Transverse colon (tissue), 4 donors: ENCODE measurements at regions not wholly inside any gene's neighbourhood (a gene's known extent, or its start where the extent isn't known, plus 50 kb on each side); places are given as distances from the start of the nearest gene placed in this dataset.

ENCODE experiments used
- DNase-seq: peaks from one replicate; pipeline ENCODE4 v3.0.0-alpha.2; 2019
- H3K27ac ChIP-seq, 4 donors: fragments of 200-600 bp; sonication (generic); 2 replicates each; pipeline ENCODE4 v1.5.1; 2016 to 2018; ENCODE audit warnings: inconsistent platforms in 4 of 4
- H3K27me3 ChIP-seq: fragments of 200-600 bp; sonication (generic); 2 replicates; pipeline ENCODE4 v1.5.1; 2017; ENCODE audit warnings: inconsistent platforms
- H3K36me3 ChIP-seq, 4 donors: fragments of 200-600 bp; sonication (generic); 2 replicates each; pipeline ENCODE4 v1.5.1; 2017 to 2019; ENCODE audit warnings: inconsistent platforms in 4 of 4
- H3K4me1 ChIP-seq, 4 donors: fragments of 200-600 bp; sonication (generic); 2 replicates each; pipeline ENCODE4 v1.5.1; 2017 to 2020; ENCODE audit warnings: inconsistent platforms in 4 of 4
- H3K4me3 ChIP-seq, 4 donors: fragments of 200-600 bp; sonication (generic); 1 replicate in 1 of 4; 2 replicates in 3 of 4; pipeline versions ENCODE4 v1.5.1 to v1.6.1; 2017 to 2019; ENCODE audit warnings: inconsistent platforms in 4 of 4
- H3K9me3 ChIP-seq, 2 donors: fragments of 200-600 bp; sonication (generic); 2 replicates each; pipeline ENCODE4 v1.5.1; 2017 to 2019; ENCODE audit warnings: inconsistent platforms in 2 of 2
- CTCF ChIP-seq, 5 experiments: fragments of 200-600 bp in 3 of 5; fragments of 450-650 bp in 2 of 5; sonication (generic) in 3 of 5; IDR thresholded peaks; 1 replicate in 2 of 5; 2 replicates in 3 of 5; pipeline ENCODE4 v1.5.1; 2016 to 2017; ENCODE audit warnings: antibody characterized with exemption in 5 of 5, inconsistent platforms in 3 of 5, mild to moderate bottlenecking in 2 of 5, moderate library complexity in 1 of 5
- EP300 ChIP-seq: sonication (generic); formaldehyde crosslinking; IDR thresholded peaks from one replicate; pipeline ENCODE4 v1.6.1; 2017; ENCODE audit warnings: antibody characterized with exemption, low read depth
- POLR2A ChIP-seq: fragments of 450-650 bp; IDR thresholded peaks from one replicate; pipeline ENCODE4 v1.6.1; 2016; ENCODE audit warnings: antibody characterized with exemption, mild to moderate bottlenecking, moderate library complexity
- POLR2AphosphoS5 ChIP-seq, 3 donors: sonication (generic); formaldehyde crosslinking; IDR thresholded peaks; one replicate each; pipeline ENCODE4 v1.6.1; 2016; ENCODE audit warnings: antibody characterized with exemption in 3 of 3
- WGBS, 2 donors: methylation state at CpG; one replicate each; pipeline ENCODE4 v1.1.5; 2018; ENCODE audit warnings: low coverage in 1 of 2; 5-methylcytosine and 5-hydroxymethylcytosine counted together
- in situ Hi-C, 4 donors: fragments of 200-750 bp; cut with MboI; loops; one replicate each; pipeline versions ENCODE4 v1.15.0 to v1.15.1; 2017; ENCODE audit warnings: low sequenced_read_pairs in 3 of 4, low pct_ligation_motif_present in 1 of 4, low pct_unique_long_range_greater_than_20kb in 1 of 4
- intact Hi-C: fragments of 100-400 bp; cut with DNase I; formaldehyde crosslinking; loops from one replicate; pipeline ENCODE4 v1.15.1; 2023; ENCODE audit warnings: low total_unique reads

GRCh38 chr18:1954583-1955312 is 616.6 kb downstream of the METTL4 start:
- TF ChIP-seq CTCF (IDR thresholded peaks at IDR 0.05) (no peak), POLR2AphosphoS5 (IDR thresholded peaks at IDR 0.05) (no peak), POLR2A (no peak), EP300 (no peak)
- H3K36me3 ChIP-seq: no peaks in the 10 kb centered on the region
- no peaks in the 10 kb centered on the region for H3K27me3 ChIP-seq
- in situ Hi-C loops (no loop called here), intact Hi-C loops (no loop called here)
- 90% methylated on average over 18 of the region's 20 CpGs; no CpG with 5 or more reads in 1 of the 2 donors for WGBS, 2 donors
- no peaks in the 10 kb centered on the region for H3K4me1 ChIP-seq
- no peak for DNase-seq
- H3K9me3 ChIP-seq: no peaks in the 10 kb centered on the region
- no peak overlapping the region for H3K4me3 ChIP-seq
- H3K27ac ChIP-seq: no peak overlapping the region

GRCh38 chr18:1958798-1959197 is 612.5 kb downstream of the METTL4 start:
- intact Hi-C loops: no loop called here
- H3K27me3 ChIP-seq: no peaks in the 10 kb centered on the region
- H3K4me3 ChIP-seq: no peak overlapping the region
- 50 to 67% methylated on average over 1 of the region's 1 CpG for WGBS, 2 donors
- H3K9me3 ChIP-seq: no peaks in the 10 kb centered on the region
- no peaks in the 10 kb centered on the region for H3K36me3 ChIP-seq
- TF ChIP-seq CTCF (IDR thresholded peaks at IDR 0.05) (no peak), POLR2A (no peak), POLR2AphosphoS5 (IDR thresholded peaks at IDR 0.05) (no peak), EP300 (no peak)
- no peak overlapping the region for H3K27ac ChIP-seq
- DNase-seq: no peak
- no peaks in the 10 kb centered on the region for H3K4me1 ChIP-seq
- in situ Hi-C loops: no loop called here

GRCh38 chr18:1965016-1965415 is 606.3 kb downstream of the METTL4 start:
- intact Hi-C loops (no loop called here), in situ Hi-C loops (no loop called here)
- no peak for DNase-seq
- WGBS, 2 donors: 25 to 66% methylated on average over 1 to 2 of the region's 2 CpGs
- Histone ChIP-seq H3K4me3 (no peak overlapping the region), H3K4me1 (no peaks in the 10 kb centered on the region), H3K36me3 (no peaks in the 10 kb centered on the region), H3K27ac (no peak overlapping the region), H3K27me3 (no peaks in the 10 kb centered on the region), H3K9me3 (no peaks in the 10 kb centered on the region)
- TF ChIP-seq CTCF (IDR thresholded peaks at IDR 0.05): no peak
- no peak for TF ChIP-seq EP300
- TF ChIP-seq POLR2AphosphoS5 (IDR thresholded peaks at IDR 0.05): no peak
- no peak for TF ChIP-seq POLR2A

GRCh38 chr18:1965541-1965940 is 605.8 kb downstream of the METTL4 start:
- DNase-seq: no peak
- intact Hi-C loops (no loop called here), in situ Hi-C loops (no loop called here)
- Histone ChIP-seq H3K4me1 (no peaks in the 10 kb centered on the region), H3K4me3 (no peak overlapping the region), H3K27me3 (no peaks in the 10 kb centered on the region), H3K9me3 (no peaks in the 10 kb centered on the region), H3K27ac (no peak overlapping the region), H3K36me3 (no peaks in the 10 kb centered on the region)
- TF ChIP-seq EP300: no peak
- TF ChIP-seq CTCF (IDR thresholded peaks at IDR 0.05): no peak
- TF ChIP-seq POLR2AphosphoS5 (IDR thresholded peaks at IDR 0.05): no peak
- no peak for TF ChIP-seq POLR2A
- 59 to 76% methylated on average over 2 of the region's 2 CpGs for WGBS, 2 donors
